Gastroesophageal sphincter (tissue), 2 donors: ENCODE measurements at regions not wholly inside any gene's neighbourhood (a gene's known extent, or its start where the extent isn't known, plus 50 kb on each side); places are given as distances from the start of the nearest gene placed in this dataset.

Experiments used
- EP300 ChIP-seq: sonication (generic); formaldehyde crosslinking; IDR thresholded peaks from one replicate; pipeline ENCODE4 v1.6.1; 2017; ENCODE audit warnings: antibody characterized with exemption, mild to moderate bottlenecking
- POLR2A ChIP-seq, 2 donors: fragments of 450-650 bp; IDR thresholded peaks; one replicate each; pipeline ENCODE4 v1.6.1; 2017; ENCODE audit warnings: antibody characterized with exemption in 2 of 2, mild to moderate bottlenecking in 2 of 2, moderate library complexity in 1 of 2
- POLR2AphosphoS5 ChIP-seq: sonication (generic); formaldehyde crosslinking; IDR thresholded peaks from one replicate; pipeline ENCODE4 v1.6.1; 2017; ENCODE audit warnings: antibody characterized with exemption

DNA sequence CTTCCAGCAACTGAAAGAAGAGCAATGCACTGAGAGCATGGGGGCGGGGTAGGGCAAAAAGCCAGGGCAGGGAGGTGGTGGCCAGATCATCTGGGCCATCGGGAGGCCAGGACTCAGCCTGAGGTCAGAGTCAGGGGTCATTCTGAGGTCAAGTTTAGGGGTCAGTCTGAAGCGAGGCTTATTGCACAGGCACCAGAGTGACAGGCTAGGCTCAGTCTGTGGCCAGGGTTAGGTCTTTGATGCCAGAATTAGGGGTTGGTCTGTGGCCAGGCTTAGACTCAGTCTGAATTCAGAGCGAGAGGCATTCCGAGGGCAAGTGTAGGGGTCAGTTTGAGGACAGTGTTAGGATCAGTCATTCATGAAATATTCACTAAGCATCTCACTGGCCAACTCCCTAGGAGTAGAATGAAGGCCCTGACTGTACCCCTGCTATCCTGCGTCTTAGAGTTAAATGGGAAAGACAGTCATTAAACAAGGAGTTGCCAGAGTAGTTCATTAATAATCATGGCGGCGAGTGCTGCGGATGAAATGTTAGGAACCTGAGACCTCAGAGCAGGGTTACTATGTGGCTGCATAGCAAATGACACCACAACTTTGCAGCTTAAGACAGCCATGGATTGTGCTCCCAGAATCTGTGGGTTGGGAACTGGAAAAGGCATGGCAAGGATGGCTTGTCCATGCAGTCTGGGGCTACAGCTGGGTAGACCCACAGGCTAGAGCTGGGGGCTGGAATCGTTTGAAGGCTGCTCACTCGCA, 198.7 kb downstream of the CYP26B1 start:
- no peak for TF ChIP-seq EP300
- no peak for TF ChIP-seq POLR2A (IDR thresholded peaks at IDR 0.05)
- no peak for TF ChIP-seq POLR2AphosphoS5
